ENCODE measurements at regions not wholly inside any gene's neighbourhood (a gene's known extent, or its start where the extent isn't known, plus 50 kb on each side); places are given as distances from the start of the nearest gene placed in this dataset.

- TF ChIP-seq POLR2AphosphoS5 (IDR thresholded peaks at IDR 0.05) (no peak), POLR2A (IDR thresholded peaks at IDR 0.05) (no peak), CTCF (IDR thresholded peaks at IDR 0.05 in 8 of 11, conservative IDR thresholded peaks at IDR 0.05 in 3 of 11) (no peak)
- no peak overlapping the region for H3K27ac ChIP-seq
- WGBS, 5 donors, result 66 to 85% (median 77%) methylated on average over 8 of the region's 8 CpGs
- intact Hi-C loops (cut with DNase I; ENCODE audit: low total_unique reads), result no loop called here
- no peaks in the 10 kb centered on the region for H3K9me3 ChIP-seq
- H3K4me1 ChIP-seq, result no peaks in the 10 kb centered on the region
- no peak overlapping the region for H3K4me3 ChIP-seq
- DNase-seq, result no peak
- no peaks in the 10 kb centered on the region for H3K27me3 ChIP-seq (replicated peaks in 1 of 7)
- H3K36me3 ChIP-seq, result no peaks in the 10 kb centered on the region
Measured at GRCh38 chr3:29183346-29184087, 97.4 kb upstream of the RBMS3 start.

GRCh38 chr3:29185706-29186105, 95.2 kb upstream of the RBMS3 start:
- 89 to 94% (median 91%) methylated on average over 1 of the region's 1 CpG for WGBS, 5 donors
- H3K4me1 ChIP-seq, result no peaks in the 10 kb centered on the region
- H3K27ac ChIP-seq, result no peak overlapping the region
- no peak overlapping the region for H3K4me3 ChIP-seq
- H3K9me3 ChIP-seq, result no peaks in the 10 kb centered on the region
- DNase-seq, result no peak
- H3K27me3 ChIP-seq (replicated peaks in 1 of 7), result no peaks in the 10 kb centered on the region
- no peaks in the 10 kb centered on the region for H3K36me3 ChIP-seq
- intact Hi-C loops (cut with DNase I; ENCODE audit: low total_unique reads), result no loop called here
- TF ChIP-seq POLR2AphosphoS5 (IDR thresholded peaks at IDR 0.05) (no peak), POLR2A (IDR thresholded peaks at IDR 0.05) (no peak), CTCF (IDR thresholded peaks at IDR 0.05 in 8 of 11, conservative IDR thresholded peaks at IDR 0.05 in 3 of 11) (no peak)

GRCh38 chr3:29186131-29186599, 94.7 kb upstream of the RBMS3 start:
- no peaks in the 10 kb centered on the region for H3K36me3 ChIP-seq
- 56 to 88% (median 59%) methylated on average over 1 of the region's 1 CpG for WGBS, 5 donors
- intact Hi-C loops (cut with DNase I; ENCODE audit: low total_unique reads), result no loop called here
- TF ChIP-seq POLR2A (IDR thresholded peaks at IDR 0.05) (no peak), POLR2AphosphoS5 (IDR thresholded peaks at IDR 0.05) (no peak), CTCF (IDR thresholded peaks at IDR 0.05 in 8 of 11, conservative IDR thresholded peaks at IDR 0.05 in 3 of 11) (no peak)
- no peaks in the 10 kb centered on the region for H3K4me1 ChIP-seq
- H3K4me3 ChIP-seq, result no peak overlapping the region
- no peaks in the 10 kb centered on the region for H3K27me3 ChIP-seq (replicated peaks in 1 of 7)
- H3K9me3 ChIP-seq, result no peaks in the 10 kb centered on the region
- no peak for DNase-seq
- H3K27ac ChIP-seq, result no peak overlapping the region

GRCh38 chr3:29186982-29187725, 93.7 kb upstream of the RBMS3 start:
- Histone ChIP-seq H3K9me3 (no peaks in the 10 kb centered on the region), H3K27me3 (replicated peaks in 1 of 7) (no peaks in the 10 kb centered on the region), H3K36me3 (no peaks in the 10 kb centered on the region), H3K4me3 (no peak overlapping the region), H3K4me1 (no peaks in the 10 kb centered on the region), H3K27ac (no peak overlapping the region)
- TF ChIP-seq POLR2AphosphoS5 (IDR thresholded peaks at IDR 0.05) (no peak), CTCF (IDR thresholded peaks at IDR 0.05 in 8 of 11, conservative IDR thresholded peaks at IDR 0.05 in 3 of 11) (no peak), POLR2A (IDR thresholded peaks at IDR 0.05) (no peak)
- DNase-seq, result no peak
- 54 to 71% (median 64%) methylated on average over 3 of the region's 3 CpGs for WGBS, 5 donors
- intact Hi-C loops (cut with DNase I; ENCODE audit: low total_unique reads), result no loop called here
